ENCODE measurements at regions not wholly inside any gene's neighbourhood (a gene's known extent, or its start where the extent isn't known, plus 50 kb on each side); places are given as distances from the start of the nearest gene placed in this dataset.
"Not testable (repeated sequence)": the region's sequence is repeated elsewhere in the genome, so short reads cannot be mapped to it uniquely, and the experiment has no call there.

GRCh38 chr2:67323209-67323991, 73.7 kb upstream of the ETAA1 start:
- Histone ChIP-seq H3K4me2 (no peak overlapping the region), H3K9me3 (no peaks in the 10 kb centered on the region), H3K36me3 (no peaks in the 10 kb centered on the region), H3K27ac (no peak overlapping the region), H3K4me1 (no peaks in the 10 kb centered on the region), H4K20me1 (no peaks in the 10 kb centered on the region), H3K9ac (no peak overlapping the region), H3K4me3 (no peak overlapping the region), H3K27me3 (no peaks in the 10 kb centered on the region)
- no peak for TF ChIP-seq Cebpa-rat (IDR thresholded peaks at IDR 0.05)

- no peak for TF ChIP-seq Cebpa-rat (IDR thresholded peaks at IDR 0.05)
- no peaks in the 10 kb centered on the region for H4K20me1 ChIP-seq
- no peak overlapping the region for H3K9ac ChIP-seq
- H3K4me1 ChIP-seq = no peaks in the 10 kb centered on the region
- H3K9me3 ChIP-seq = no peaks in the 10 kb centered on the region
- H3K4me2 ChIP-seq = no peak overlapping the region
- no peak overlapping the region for H3K27ac ChIP-seq
- H3K36me3 ChIP-seq = no peaks in the 10 kb centered on the region
- H3K27me3 ChIP-seq = no peaks in the 10 kb centered on the region
- no peak overlapping the region for H3K4me3 ChIP-seq
Observed at GRCh38 chr2:67329513-67329912, 67.6 kb upstream of the ETAA1 start.

- Histone ChIP-seq H4K20me1 (no peaks in the 10 kb centered on the region), H3K4me3 (no peak overlapping the region), H3K9me3 (no peaks in the 10 kb centered on the region), H3K9ac (no peak overlapping the region), H3K36me3 (no peaks in the 10 kb centered on the region), H3K27ac (no peak overlapping the region), H3K27me3 (no peaks in the 10 kb centered on the region), H3K4me1 (no peaks in the 10 kb centered on the region), H3K4me2 (no peak overlapping the region)
- TF ChIP-seq Cebpa-rat (IDR thresholded peaks at IDR 0.05) = no peak
Observed at GRCh38 chr2:67329951-67330350, 67.2 kb upstream of the ETAA1 start.

- not testable (repeated sequence) for H3K9me3 ChIP-seq, H3K27ac ChIP-seq, H3K4me3 ChIP-seq, H3K36me3 ChIP-seq, H3K9ac ChIP-seq, H4K20me1 ChIP-seq, H3K4me2 ChIP-seq, H3K27me3 ChIP-seq, H3K4me1 ChIP-seq
Observed at GRCh38 chr2:67331419-67332086, 65.6 kb upstream of the ETAA1 start.

GRCh38 chr2:67337903-67338302, 59.2 kb upstream of the ETAA1 start:
- Histone ChIP-seq H3K27me3 (no peaks in the 10 kb centered on the region), H4K20me1 (no peaks in the 10 kb centered on the region), H3K4me3 (no peak overlapping the region), H3K4me1 (no peaks in the 10 kb centered on the region), H3K36me3 (no peaks in the 10 kb centered on the region), H3K9me3 (no peaks in the 10 kb centered on the region), H3K9ac (no peak overlapping the region), H3K27ac (no peak overlapping the region), H3K4me2 (no peak overlapping the region)
- TF ChIP-seq Cebpa-rat (IDR thresholded peaks at IDR 0.05) = no peak

- no peak overlapping the region for H3K4me2 ChIP-seq
- H3K9ac ChIP-seq = no peak overlapping the region
- H3K27ac ChIP-seq = no peak overlapping the region
- no peaks in the 10 kb centered on the region for H3K4me1 ChIP-seq
- TF ChIP-seq Cebpa-rat (IDR thresholded peaks at IDR 0.05) = no peak
- H3K4me3 ChIP-seq = no peak overlapping the region
- H3K36me3 ChIP-seq = no peaks in the 10 kb centered on the region
- no peaks in the 10 kb centered on the region for H3K9me3 ChIP-seq
- no peaks in the 10 kb centered on the region for H4K20me1 ChIP-seq
- no peaks in the 10 kb centered on the region for H3K27me3 ChIP-seq
Observed at GRCh38 chr2:67338601-67339233, 58.4 kb upstream of the ETAA1 start.

- no peak for TF ChIP-seq Cebpa-rat (IDR thresholded peaks at IDR 0.05)
Observed at GRCh38 chr2:67339234-67339885, 57.8 kb upstream of the ETAA1 start.

GRCh38 chr2:67340133-67341011, 56.8 kb upstream of the ETAA1 start:
- Histone ChIP-seq H3K4me2 (no peak overlapping the region), H3K9me3 (no peaks in the 10 kb centered on the region), H3K4me1 (no peaks in the 10 kb centered on the region), H4K20me1 (no peaks in the 10 kb centered on the region), H3K4me3 (no peak overlapping the region), H3K27ac (no peak overlapping the region), H3K9ac (no peak overlapping the region), H3K27me3 (no peaks in the 10 kb centered on the region), H3K36me3 (no peaks in the 10 kb centered on the region)
- TF ChIP-seq Cebpa-rat (IDR thresholded peaks at IDR 0.05) = no peak

More at GRCh38 chr2:67339234-67339885, 57.8 kb upstream of the ETAA1 start:
- no peaks in the 10 kb centered on the region for H3K9me3 ChIP-seq
- H3K4me2 ChIP-seq = no peak overlapping the region
- H3K4me1 ChIP-seq = no peaks in the 10 kb centered on the region
- no peaks in the 10 kb centered on the region for H3K36me3 ChIP-seq
- H3K4me3 ChIP-seq = no peak overlapping the region
- H3K9ac ChIP-seq = no peak overlapping the region
- H3K27me3 ChIP-seq = no peaks in the 10 kb centered on the region
- no peak overlapping the region for H3K27ac ChIP-seq
- H4K20me1 ChIP-seq = no peaks in the 10 kb centered on the region

GRCh38 chr2:67341012-67341318, 56.2 kb upstream of the ETAA1 start:
- Histone ChIP-seq H3K36me3 (no peaks in the 10 kb centered on the region), H3K4me1 (no peaks in the 10 kb centered on the region), H3K4me3 (no peak overlapping the region), H3K27ac (no peak overlapping the region), H3K27me3 (no peaks in the 10 kb centered on the region), H3K4me2 (no peak overlapping the region), H4K20me1 (no peaks in the 10 kb centered on the region), H3K9ac (no peak overlapping the region), H3K9me3 (no peaks in the 10 kb centered on the region)
- TF ChIP-seq Cebpa-rat (IDR thresholded peaks at IDR 0.05) = no peak

Data from BLaER1 (cell line).